A549 (cell line): ENCODE measurements at regions not wholly inside any gene's neighbourhood (a gene's known extent, or its start where the extent isn't known, plus 50 kb on each side); places are given as distances from the start of the nearest gene placed in this dataset.

Experiments used
- CEBPB ChIP-seq, 2 experiments: fragments of >200 bp in 1 of 2; sonication (Bioruptor Twin) in 1 of 2; formaldehyde crosslinking in 1 of 2; IDR thresholded peaks; 2 replicates each; pipeline ENCODE4 v1.6.1; 2012 to 2016
- CTCF ChIP-seq: fragments of >200 bp; sonication (Bioruptor Twin); formaldehyde crosslinking; IDR thresholded peaks from 3 replicates; pipeline ENCODE4 v1.5.1; 2016
- JUNB ChIP-seq: fragments of >200 bp; sonication (Bioruptor Twin); formaldehyde crosslinking; IDR thresholded peaks from 2 replicates; pipeline ENCODE4 v1.6.1; 2016
- KDM1A ChIP-seq: fragments of 200-600 bp; sonication (generic); IDR thresholded peaks from 2 replicates; pipeline ENCODE4 v1.6.1; 2016; ENCODE audit warnings: low read depth, mild to moderate bottlenecking
- KDM5A ChIP-seq: fragments of 200-600 bp; sonication (generic); IDR thresholded peaks from 2 replicates; pipeline ENCODE4 v1.6.1; 2016; ENCODE audit warnings: antibody characterized with exemption, mild to moderate bottlenecking
- POLR2A ChIP-seq: IDR thresholded peaks from 2 replicates; pipeline ENCODE4 v1.6.1; 2012; ENCODE audit warnings: mild to moderate bottlenecking, low read length
- REST ChIP-seq: fragments of 200-600 bp; sonication (generic); IDR thresholded peaks from 2 replicates; pipeline ENCODE4 v1.6.1; 2016; ENCODE audit warnings: antibody characterized with exemption, mild to moderate bottlenecking, moderate library complexity
- USF2 ChIP-seq: fragments of 450-650 bp; IDR thresholded peaks from 2 replicates; pipeline ENCODE4 v1.6.1; 2014; ENCODE audit warnings: antibody characterized with exemption
- ZNF302 ChIP-seq: fragments of 250-450 bp; sonication (Bioruptor Pico); IDR thresholded peaks from 2 replicates; pipeline ENCODE4 v1.9.0; 2021; ENCODE audit warnings: inconsistent platforms, mild to moderate bottlenecking, moderate library complexity
- TF ChIP-seq, protein P1 (sequence below): fragments of >200 bp; sonication (Bioruptor Twin); formaldehyde crosslinking; IDR thresholded peaks from 3 replicates; pipeline ENCODE4 v1.6.1; 2016

GRCh38 chr6:141141870-141142269 lies 990.9 kb upstream of the GJE1 start:
- TF ChIP-seq ZNF302 (no peak), CTCF (no peak), KDM5A (no peak), REST (no peak), POLR2A (no peak), JUNB (no peak), KDM1A (no peak), USF2 (no peak), CEBPB (IDR thresholded peaks at IDR 0.05) (no peak)
- TF ChIP-seq, protein P1, sequence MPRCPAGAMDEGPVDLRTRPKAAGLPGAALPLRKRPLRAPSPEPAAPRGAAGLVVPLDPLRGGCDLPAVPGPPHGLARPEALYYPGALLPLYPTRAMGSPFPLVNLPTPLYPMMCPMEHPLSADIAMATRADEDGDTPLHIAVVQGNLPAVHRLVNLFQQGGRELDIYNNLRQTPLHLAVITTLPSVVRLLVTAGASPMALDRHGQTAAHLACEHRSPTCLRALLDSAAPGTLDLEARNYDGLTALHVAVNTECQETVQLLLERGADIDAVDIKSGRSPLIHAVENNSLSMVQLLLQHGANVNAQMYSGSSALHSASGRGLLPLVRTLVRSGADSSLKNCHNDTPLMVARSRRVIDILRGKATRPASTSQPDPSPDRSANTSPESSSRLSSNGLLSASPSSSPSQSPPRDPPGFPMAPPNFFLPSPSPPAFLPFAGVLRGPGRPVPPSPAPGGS = no peak
